ENCODE measurements at regions not wholly inside any gene's neighbourhood (a gene's known extent, or its start where the extent isn't known, plus 50 kb on each side); places are given as distances from the start of the nearest gene placed in this dataset.

GRCh38 chr2:180678625-180678972 is 301.8 kb upstream of the UBE2E3 start:
- DNase-seq = no peak
- Histone ChIP-seq H3K36me3 (no peaks in the 10 kb centered on the region), H3K9me3 (no peaks in the 10 kb centered on the region), H3K4me1 (no peaks in the 10 kb centered on the region), H3K4me3 (no peak overlapping the region), H3K27me3 (no peaks in the 10 kb centered on the region), H3K27ac (no peak overlapping the region)
- TF ChIP-seq CTCF (IDR thresholded peaks at IDR 0.05) = no peak
- no peak for FAIRE-seq
- ATAC-seq = no peak
- WGBS, 2 donors = 7 to 14% methylated on average over 3 of the region's 3 CpGs
- intact Hi-C loops (cut with DNase I) = no loop called here

DNA sequence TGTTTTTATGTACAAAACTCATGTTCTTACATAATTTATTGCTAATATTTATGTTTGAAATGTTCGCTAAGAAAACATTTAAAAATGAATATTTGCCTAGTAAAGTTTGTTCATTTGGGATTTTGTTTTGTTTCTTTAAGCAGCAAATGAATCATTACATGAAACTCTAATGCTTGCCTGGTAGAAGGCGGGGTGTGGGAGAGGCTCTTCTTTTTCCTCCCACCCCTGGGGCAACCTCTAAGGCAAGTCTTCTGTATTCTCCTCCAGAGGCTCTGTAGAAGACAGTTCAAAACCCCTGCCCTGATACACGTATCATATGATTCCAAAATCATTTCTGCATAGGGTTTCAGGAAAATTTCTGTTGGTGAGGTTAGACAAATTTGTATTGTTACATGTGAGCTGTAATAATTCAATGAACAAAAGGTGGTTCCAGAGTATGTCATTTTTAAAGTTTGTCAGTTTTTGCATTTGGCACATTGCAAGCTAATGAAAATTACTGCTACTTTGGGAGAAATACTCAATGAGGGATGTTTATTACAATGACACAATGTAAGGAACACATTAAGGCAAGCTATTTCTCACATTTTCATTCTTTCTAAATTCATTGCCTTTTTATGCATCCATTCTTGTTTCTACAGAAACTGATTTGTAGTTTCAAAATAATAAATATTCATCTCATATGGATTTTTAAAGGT is 302.3 kb upstream of the UBE2E3 start:
- DNase-seq = no peak
- no peaks in the 10 kb centered on the region for H3K36me3 ChIP-seq
- no peak for FAIRE-seq
- H3K4me1 ChIP-seq = no peaks in the 10 kb centered on the region
- H3K27me3 ChIP-seq = no peaks in the 10 kb centered on the region
- intact Hi-C loops (cut with DNase I) = no loop called here
- H3K9me3 ChIP-seq = no peaks in the 10 kb centered on the region
- H3K27ac ChIP-seq = no peak overlapping the region
- TF ChIP-seq CTCF (IDR thresholded peaks at IDR 0.05) = no peak
- no peak for ATAC-seq
- H3K4me3 ChIP-seq = no peak overlapping the region
- WGBS, 2 donors = 50 to 87% methylated on average over 3 of the region's 3 CpGs

- Histone ChIP-seq H3K4me3 (no peak overlapping the region), H3K9me3 (no peaks in the 10 kb centered on the region), H3K4me1 (no peaks in the 10 kb centered on the region), H3K36me3 (no peaks in the 10 kb centered on the region), H3K27me3 (no peaks in the 10 kb centered on the region), H3K27ac (no peak overlapping the region)
- 11 to 14% methylated on average over 3 of the region's 3 CpGs for WGBS, 2 donors
- ATAC-seq = peak in 1 of 4 donors; percentile 15
- no peak for TF ChIP-seq CTCF (IDR thresholded peaks at IDR 0.05)
- DNase-seq = no peak
- intact Hi-C loops (cut with DNase I) = no loop called here
- FAIRE-seq = no peak
Measured at GRCh38 chr2:180677200-180677599, 303.2 kb upstream of the UBE2E3 start.

- H3K4me1 ChIP-seq = no peaks in the 10 kb centered on the region
- H3K27ac ChIP-seq = no peak overlapping the region
- H3K36me3 ChIP-seq = no peaks in the 10 kb centered on the region
- FAIRE-seq = no peak
- no peak for DNase-seq
- H3K27me3 ChIP-seq = no peaks in the 10 kb centered on the region
- no peak for ATAC-seq
- no peaks in the 10 kb centered on the region for H3K9me3 ChIP-seq
- no peak overlapping the region for H3K4me3 ChIP-seq
- TF ChIP-seq CTCF (IDR thresholded peaks at IDR 0.05) = no peak
- intact Hi-C loops (cut with DNase I) = no loop called here
- 84 to 96% methylated on average over 1 of the region's 1 CpG for WGBS, 2 donors
Measured at GRCh38 chr2:180676520-180677025, 303.8 kb upstream of the UBE2E3 start.

DNA sequence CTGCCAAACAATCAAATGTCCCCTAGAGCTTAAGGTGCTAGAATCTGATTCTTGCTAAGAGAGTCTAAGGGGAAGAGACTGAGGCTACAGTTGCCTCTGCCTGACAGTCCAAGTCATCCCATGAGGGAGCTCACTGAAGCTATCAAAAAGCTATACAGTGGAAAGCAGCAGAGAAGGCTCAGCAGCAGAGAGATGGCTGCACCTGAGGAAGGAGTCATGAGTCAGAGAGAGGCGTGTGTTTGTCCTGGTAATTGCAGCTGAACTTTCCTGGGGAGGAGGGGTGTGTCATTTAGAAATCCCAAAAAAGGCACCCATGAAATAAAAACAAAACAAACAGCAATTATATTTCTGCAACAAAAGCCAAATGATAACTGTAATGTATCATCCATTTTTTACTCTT is 305.2 kb upstream of the UBE2E3 start:
- H3K36me3 ChIP-seq = no peaks in the 10 kb centered on the region
- H3K27ac ChIP-seq = no peak overlapping the region
- DNase-seq (no peak), ATAC-seq (no peak), FAIRE-seq (no peak)
- no peak overlapping the region for H3K4me3 ChIP-seq
- no peaks in the 10 kb centered on the region for H3K27me3 ChIP-seq
- intact Hi-C loops (cut with DNase I) = no loop called here
- H3K9me3 ChIP-seq = no peaks in the 10 kb centered on the region
- H3K4me1 ChIP-seq = no peaks in the 10 kb centered on the region
- 35 to 58% methylated on average over 1 of the region's 1 CpG for WGBS, 2 donors
- TF ChIP-seq CTCF (IDR thresholded peaks at IDR 0.05) = no peak
